H9 (cell line): ENCODE measurements at regions not wholly inside any gene's neighbourhood (a gene's known extent, or its start where the extent isn't known, plus 50 kb on each side); places are given as distances from the start of the nearest gene placed in this dataset.

Experiments used
- DNase-seq: peaks from one replicate; pipeline ENCODE4 v3.0.0-alpha.2; 2017
- H2AFZ ChIP-seq: one replicate; pipeline ENCODE4 v1.6.1; 2013; ENCODE audit warnings: mild to moderate bottlenecking, low read length, control low read depth, moderate library complexity
- H2AK5ac ChIP-seq: 2 replicates; pipeline ENCODE4 v1.6.1; 2013; ENCODE audit warnings: low read length, control low read depth, mixed read lengths; ENCODE audit not compliant: insufficient read length
- H2BK120ac ChIP-seq: one replicate; pipeline ENCODE4 v1.6.1; 2013; ENCODE audit warnings: low read depth, mild to moderate bottlenecking, low read length, control low read depth, inconsistent platforms; ENCODE audit not compliant: poor library complexity, severe bottlenecking
- H2BK12ac ChIP-seq: 2 replicates; pipeline ENCODE4 v1.6.1; 2013; ENCODE audit warnings: low read length, control low read depth, mixed read lengths, low read depth; ENCODE audit not compliant: insufficient read length
- H2BK15ac ChIP-seq: 2 replicates; pipeline ENCODE4 v1.6.1; 2013; ENCODE audit warnings: low read depth, low read length, control low read depth
- H2BK20ac ChIP-seq: one replicate; pipeline ENCODE4 v1.6.1; 2013; ENCODE audit warnings: low read depth, mild to moderate bottlenecking, low read length, control low read depth, inconsistent platforms; ENCODE audit not compliant: poor library complexity, severe bottlenecking
- H2BK5ac ChIP-seq: 2 replicates; pipeline ENCODE4 v1.6.1; 2013; ENCODE audit warnings: low read length, control low read depth, mixed read lengths; ENCODE audit not compliant: insufficient read length
- H3K14ac ChIP-seq: 2 replicates; pipeline ENCODE4 v1.6.1; 2013; ENCODE audit warnings: low read length, control low read depth; ENCODE audit not compliant: insufficient read depth
- H3K18ac ChIP-seq: 2 replicates; pipeline ENCODE4 v1.6.1; 2013; ENCODE audit warnings: low read depth, mild to moderate bottlenecking, mixed read lengths, low read length, control low read depth; ENCODE audit not compliant: insufficient read length
- H3K23ac ChIP-seq: 2 replicates; pipeline ENCODE4 v1.6.1; 2013; ENCODE audit warnings: low read length, control low read depth, mixed read lengths, low read depth; ENCODE audit not compliant: insufficient read length
- H3K23me2 ChIP-seq: 2 replicates; pipeline ENCODE4 v1.6.1; 2013; ENCODE audit warnings: low read depth, mild to moderate bottlenecking, mixed read lengths, low read length, control low read depth; ENCODE audit not compliant: insufficient read length, poor library complexity, severe bottlenecking
- H3K27ac ChIP-seq: 2 replicates; pipeline ENCODE4 v1.5.1; 2013; ENCODE audit warnings: low read length, control low read depth, mixed read lengths, low read depth; ENCODE audit not compliant: insufficient read length
- H3K27me3 ChIP-seq: 2 replicates; pipeline ENCODE4 v1.6.1; 2013; ENCODE audit warnings: low read length, control low read depth, inconsistent platforms; ENCODE audit not compliant: insufficient read depth
- H3K4ac ChIP-seq: 2 replicates; pipeline ENCODE4 v1.6.1; 2013; ENCODE audit warnings: low read depth, mild to moderate bottlenecking, control low read depth, inconsistent platforms, low read length, moderate library complexity
- H3K4me1 ChIP-seq: 2 replicates; pipeline ENCODE4 v1.6.1; 2013; ENCODE audit warnings: low read length, control low read depth, inconsistent platforms; ENCODE audit not compliant: insufficient read depth
- H3K4me2 ChIP-seq: 2 replicates; pipeline ENCODE4 v1.6.1; 2013; ENCODE audit warnings: low read length, control low read depth, mixed read lengths; ENCODE audit not compliant: insufficient read length, insufficient read depth
- H3K56ac ChIP-seq: 2 replicates; pipeline ENCODE4 v1.6.1; 2013; ENCODE audit warnings: low read depth, mild to moderate bottlenecking, mixed read lengths, low read length, control low read depth; ENCODE audit not compliant: insufficient read length
- H3K79me1 ChIP-seq: 2 replicates; pipeline ENCODE4 v1.6.1; 2013; ENCODE audit warnings: low read depth, mild to moderate bottlenecking, moderate library complexity, low read length, control low read depth, inconsistent platforms; ENCODE audit not compliant: insufficient read depth, poor library complexity, severe bottlenecking
- H3K79me2 ChIP-seq: 2 replicates; pipeline ENCODE4 v1.6.1; 2013; ENCODE audit warnings: low read length, control low read depth, inconsistent platforms; ENCODE audit not compliant: insufficient read depth
- H3K9ac ChIP-seq: 2 replicates; pipeline ENCODE4 v1.6.1; 2013; ENCODE audit warnings: low read length, control low read depth, mixed read lengths; ENCODE audit not compliant: insufficient read length; ENCODE audit errors: extremely low read depth
- H3K9me3 ChIP-seq: one replicate; pipeline ENCODE4 v1.6.1; 2013; ENCODE audit warnings: low read depth, low read length, inconsistent platforms; ENCODE audit not compliant: control insufficient read depth
- H3T11ph ChIP-seq: one replicate; pipeline ENCODE4 v1.6.1; 2013; ENCODE audit warnings: mild to moderate bottlenecking, low read length, control low read depth, inconsistent platforms
- H4K20me1 ChIP-seq: one replicate; pipeline ENCODE4 v1.6.1; 2013; ENCODE audit not compliant: control insufficient read depth, insufficient read length, insufficient read depth
- H4K5ac ChIP-seq: 2 replicates; pipeline ENCODE4 v1.6.1; 2013; ENCODE audit warnings: low read depth, mild to moderate bottlenecking, mixed read lengths, low read length, control low read depth; ENCODE audit not compliant: insufficient read length
- H4K8ac ChIP-seq: replicated peaks from 2 replicates; pipeline ENCODE4 v1.6.1; 2013; ENCODE audit warnings: low read length, control low read depth, mixed read lengths, low read depth; ENCODE audit not compliant: insufficient read length
- H4K91ac ChIP-seq: 2 replicates; pipeline ENCODE4 v1.6.1; 2013; ENCODE audit warnings: low read depth, mild to moderate bottlenecking, moderate library complexity, mixed read lengths, low read length, control low read depth; ENCODE audit not compliant: insufficient read length
- H3K27ac Mint-ChIP-seq, 3 experiments: 2 replicates in 2 of 3; 3 replicates in 1 of 3; pipeline ENCODE4 v1.8.0; 2020 to 2021; ENCODE audit warnings: mixed read lengths in 3 of 3, mild to moderate bottlenecking in 1 of 3, moderate library complexity in 1 of 3
- H3K27me3 Mint-ChIP-seq: 2 replicates; pipeline ENCODE4 v1.8.0; 2021; ENCODE audit warnings: low read depth, mild to moderate bottlenecking, moderate library complexity, mixed read lengths
- H3K36me3 Mint-ChIP-seq, 3 experiments: 2 replicates in 2 of 3; 3 replicates in 1 of 3; pipeline ENCODE4 v1.8.0; 2020 to 2021; ENCODE audit warnings: low read depth in 3 of 3, mixed read lengths in 3 of 3; ENCODE audit not compliant: insufficient read depth in 1 of 3
- H3K4me1 Mint-ChIP-seq, 2 experiments: 2 replicates each; pipeline ENCODE4 v1.8.0; 2020; ENCODE audit warnings: mixed read lengths in 2 of 2
- H3K4me3 Mint-ChIP-seq, 2 experiments: 2 replicates in 1 of 2; 3 replicates in 1 of 2; pipeline ENCODE4 v1.8.0; 2020 to 2021; ENCODE audit warnings: mild to moderate bottlenecking in 2 of 2, mixed read lengths in 2 of 2, moderate library complexity in 1 of 2
- H3K9me3 Mint-ChIP-seq, 2 experiments: 2 replicates in 1 of 2; 3 replicates in 1 of 2; pipeline ENCODE4 v1.8.0; 2020; ENCODE audit warnings: mild to moderate bottlenecking in 2 of 2, mixed read lengths in 2 of 2, moderate library complexity in 1 of 2
- WGBS: extraction: QIAGEN DNeasy Blood & Tissue Kit; methylation state at CpG from one replicate; pipeline ENCODE4 v1.1.7; 2013; ENCODE audit warnings: missing lambda C conversion rate, low lambda C conversion rate, mixed read lengths; ENCODE audit not compliant: insufficient read length; ENCODE audit errors: extremely low coverage; 5-methylcytosine and 5-hydroxymethylcytosine counted together
- TF ChIP-seq, protein P1 (sequence below): fragments of 200-600 bp; sonication (generic); conservative IDR thresholded peaks from 3 replicates; pipeline ENCODE4 v1.8.0; 2021; ENCODE audit warnings: antibody characterized with exemption, mild to moderate bottlenecking

DNA sequence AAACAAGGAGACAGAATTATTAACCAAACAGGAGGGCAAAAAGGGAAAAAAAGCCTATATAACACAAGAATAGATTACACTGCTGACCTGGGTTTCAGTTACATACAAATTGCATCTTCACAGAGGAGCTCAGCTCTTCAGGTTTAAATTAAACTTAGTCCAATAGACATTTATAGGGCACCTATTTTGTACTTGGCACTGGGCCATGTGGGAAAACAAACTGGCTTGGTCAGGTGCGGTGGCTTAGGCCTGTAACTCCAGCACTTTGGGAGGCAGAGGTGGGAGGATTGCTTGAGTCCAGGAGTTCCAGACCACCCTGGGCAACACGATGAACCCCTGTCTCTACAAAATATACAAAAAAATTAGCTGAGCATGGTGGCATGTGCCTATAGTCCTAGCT lies 62.3 kb upstream of the CCDC6 start:
- Histone ChIP-seq H3K4me2 (no peak overlapping the region), H2BK20ac (no peak overlapping the region), H3K23ac (no peak overlapping the region), H3K4ac (no peak overlapping the region), H3K56ac (no peak overlapping the region), H2BK120ac (no peak overlapping the region), H4K20me1 (no peaks in the 10 kb centered on the region), H3K23me2 (no peaks in the 10 kb centered on the region), H3K4me1 (peaks cover 7% of the 10 kb centered on the region; the same call in 1 of the 2 replicates), H3K27me3 (no peaks in the 10 kb centered on the region), H4K8ac (no peak overlapping the region), H4K5ac (no peak overlapping the region), H2BK15ac (no peak overlapping the region), H3K79me2 (no peaks in the 10 kb centered on the region), H2AK5ac (no peak overlapping the region), H3K18ac (no peak overlapping the region), H3K9me3 (no peaks in the 10 kb centered on the region), H3K9ac (no peak overlapping the region), H3T11ph (no peak overlapping the region), H2BK12ac (no peak overlapping the region), H3K27ac (no peak overlapping the region), H2AFZ (no peak overlapping the region), H2BK5ac (no peak overlapping the region), H4K91ac (no peak overlapping the region), H3K14ac (no peak overlapping the region), H3K79me1 (no peaks in the 10 kb centered on the region)
- no peaks in the 10 kb centered on the region for H3K27me3 Mint-ChIP-seq
- no peaks in the 10 kb centered on the region for H3K9me3 Mint-ChIP-seq
- DNase-seq: no peak
- H3K36me3 Mint-ChIP-seq: no peaks in the 10 kb centered on the region
- H3K4me3 Mint-ChIP-seq: no peak overlapping the region
- H3K4me1 Mint-ChIP-seq: peaks cover 15 to 17% of the 10 kb centered on the region in 2 experiments
- H3K27ac Mint-ChIP-seq: no peak overlapping the region
- no CpG with 5 or more reads among the region's 2 CpGs for WGBS
- TF ChIP-seq, protein P1, sequence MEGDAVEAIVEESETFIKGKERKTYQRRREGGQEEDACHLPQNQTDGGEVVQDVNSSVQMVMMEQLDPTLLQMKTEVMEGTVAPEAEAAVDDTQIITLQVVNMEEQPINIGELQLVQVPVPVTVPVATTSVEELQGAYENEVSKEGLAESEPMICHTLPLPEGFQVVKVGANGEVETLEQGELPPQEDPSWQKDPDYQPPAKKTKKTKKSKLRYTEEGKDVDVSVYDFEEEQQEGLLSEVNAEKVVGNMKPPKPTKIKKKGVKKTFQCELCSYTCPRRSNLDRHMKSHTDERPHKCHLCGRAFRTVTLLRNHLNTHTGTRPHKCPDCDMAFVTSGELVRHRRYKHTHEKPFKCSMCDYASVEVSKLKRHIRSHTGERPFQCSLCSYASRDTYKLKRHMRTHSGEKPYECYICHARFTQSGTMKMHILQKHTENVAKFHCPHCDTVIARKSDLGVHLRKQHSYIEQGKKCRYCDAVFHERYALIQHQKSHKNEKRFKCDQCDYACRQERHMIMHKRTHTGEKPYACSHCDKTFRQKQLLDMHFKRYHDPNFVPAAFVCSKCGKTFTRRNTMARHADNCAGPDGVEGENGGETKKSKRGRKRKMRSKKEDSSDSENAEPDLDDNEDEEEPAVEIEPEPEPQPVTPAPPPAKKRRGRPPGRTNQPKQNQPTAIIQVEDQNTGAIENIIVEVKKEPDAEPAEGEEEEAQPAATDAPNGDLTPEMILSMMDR: no peak
